ENCODE measurements at regions not wholly inside any gene's neighbourhood (a gene's known extent, or its start where the extent isn't known, plus 50 kb on each side); places are given as distances from the start of the nearest gene placed in this dataset.

- TF ChIP-seq EZH2 (IDR thresholded peaks at IDR 0.05; ENCODE audit: insufficient read depth, poor library complexity, severe bottlenecking) (no peak), EZH2phosphoT487 (IDR thresholded peaks at IDR 0.05; ENCODE audit: insufficient read depth, low read depth) (no peak)
These were observed 374.8 kb downstream of the OTUD1 start for GRCh38 chr10:23813687-23814086.

All from GM23248 (cell line).